VCaP (cell line): ENCODE measurements at regions not wholly inside any gene's neighbourhood (a gene's known extent, or its start where the extent isn't known, plus 50 kb on each side); places are given as distances from the start of the nearest gene placed in this dataset.

ENCODE experiments used
- H3K27ac ChIP-seq: fragments of 450-650 bp; 2 replicates; pipeline ENCODE4 v1.5.1; 2017
- CTCF ChIP-seq: fragments of 450-650 bp; conservative IDR thresholded peaks from 2 replicates; pipeline ENCODE4 v1.5.1; 2017; ENCODE audit warnings: mild to moderate bottlenecking, moderate library complexity

- TF ChIP-seq CTCF, result no peak
- H3K27ac ChIP-seq, result peak overlapping the region; percentile 70
Observed at GRCh38 chr13:99774644-99775043, 196.9 kb downstream of the ZIC5 start.

- H3K27ac ChIP-seq, result no peak overlapping the region
- TF ChIP-seq CTCF, result no peak
Observed at GRCh38 chr13:99768986-99769385, 202.6 kb downstream of the ZIC5 start.

- H3K27ac ChIP-seq, result no peak overlapping the region
- peak; percentile 87 for TF ChIP-seq CTCF
Observed at GRCh38 chr13:99766641-99767045, 204.9 kb downstream of the ZIC5 start.

GRCh38 chr13:99765869-99766268 lies 205.7 kb downstream of the ZIC5 start:
- TF ChIP-seq CTCF, result no peak
- no peak overlapping the region for H3K27ac ChIP-seq

- H3K27ac ChIP-seq, result no peak overlapping the region
- TF ChIP-seq CTCF, result no peak
Observed at GRCh38 chr13:99760456-99760855, 211.1 kb downstream of the ZIC5 start.

GRCh38 chr13:99759163-99759552 lies 212.4 kb downstream of the ZIC5 start:
- no peak for TF ChIP-seq CTCF
- no peak overlapping the region for H3K27ac ChIP-seq

- no peak overlapping the region for H3K27ac ChIP-seq
- TF ChIP-seq CTCF, result no peak
Observed at GRCh38 chr13:99758460-99759162, 213.0 kb downstream of the ZIC5 start.
